PC-3 (cell line): ENCODE measurements at regions not wholly inside any gene's neighbourhood (a gene's known extent, or its start where the extent isn't known, plus 50 kb on each side); places are given as distances from the start of the nearest gene placed in this dataset.

Source experiments
- CTCF ChIP-seq: fragments of 300-600 bp; sonication (generic); conservative IDR thresholded peaks from 2 replicates; pipeline ENCODE4 v1.5.1; 2017; ENCODE audit warnings: antibody characterized with exemption, low read depth, mild to moderate bottlenecking, low read length
- EZH2phosphoT487 ChIP-seq: fragments of 300-600 bp; sonication (generic); IDR thresholded peaks from 2 replicates; pipeline ENCODE4 v1.6.1; 2018; ENCODE audit warnings: mild to moderate bottlenecking, antibody characterized with exemption, low read length, borderline replicate concordance

GRCh38 chr6:141552031-141552430, 580.7 kb upstream of the GJE1 start:
- TF ChIP-seq CTCF: no peak
- no peak for TF ChIP-seq EZH2phosphoT487
